B cell (primary cell): ENCODE measurements at regions not wholly inside any gene's neighbourhood (a gene's known extent, or its start where the extent isn't known, plus 50 kb on each side); places are given as distances from the start of the nearest gene placed in this dataset.

Experiments used
- ATAC-seq: fragments of 200-7000 bp; cut with Tn5 transposase; one replicate; pipeline ENCODE4 v1.10.0; 2021; ENCODE audit warnings: low read depth, mild to moderate bottlenecking, moderate number of reproducible peaks, moderate library complexity
- CTCF ChIA-PET: fragments of 350-600 bp; sonication (Branson Sonifier 250); formaldehyde crosslinking; loops from one replicate; lab custom pipeline; 2021; ENCODE audit warnings: antibody characterized with exemption, inconsistent platforms; lab: Charles Lee
- POLR2A ChIA-PET: fragments of 350-600 bp; sonication (Branson Sonifier 250); formaldehyde crosslinking; loops from one replicate; lab custom pipeline; 2021; ENCODE audit warnings: antibody characterized with exemption; lab: Charles Lee
- DNase-seq: peaks from one replicate; pipeline ENCODE4 v3.0.0; 2013
- H2AFZ ChIP-seq: 2 replicates; pipeline ENCODE4 v1.6.1; 2012; ENCODE audit warnings: mild to moderate bottlenecking, low read depth, low read length; ENCODE audit not compliant: insufficient read depth, poor library complexity, severe bottlenecking
- H3K27ac ChIP-seq, 2 donors: 1 replicate in 1 of 2; 2 replicates in 1 of 2; pipeline ENCODE4 v1.5.1; 2012 to 2013; ENCODE audit warnings: low read length in 2 of 2, mild to moderate bottlenecking in 2 of 2, moderate library complexity in 1 of 2
- H3K27me3 ChIP-seq, 4 experiments: fragments of 200-600 bp in 1 of 4; sonication (generic) in 1 of 4; replicated peaks in 1 of 4; 1 replicate in 2 of 4; 2 replicates in 2 of 4; pipeline versions ENCODE4 v1.6.1 to v1.7.0; 2013 to 2016; ENCODE audit warnings: low read length in 3 of 4, mild to moderate bottlenecking in 2 of 4, mixed read lengths in 1 of 4, moderate library complexity in 1 of 4; ENCODE audit not compliant: insufficient read depth in 4 of 4, control insufficient read depth in 3 of 4; ENCODE audit errors: control extremely low read depth in 1 of 4
- H3K36me3 ChIP-seq, 2 experiments: replicated peaks in 1 of 2; 1 replicate in 1 of 2; 2 replicates in 1 of 2; pipeline versions ENCODE4 v1.6.1 to v1.7.1; 2013; ENCODE audit warnings: low read length in 1 of 2; ENCODE audit not compliant: insufficient read depth in 2 of 2, control insufficient read depth in 1 of 2; ENCODE audit errors: control extremely low read depth in 1 of 2, extremely low read depth in 1 of 2
- H3K4me1 ChIP-seq, 2 donors: fragments of 200-600 bp in 1 of 2; sonication (generic) in 1 of 2; 1 replicate in 1 of 2; 2 replicates in 1 of 2; pipeline versions ENCODE4 v1.5.1 to v1.6.1; 2013 to 2017; ENCODE audit warnings: low read length in 2 of 2; ENCODE audit not compliant: control insufficient read depth in 2 of 2, insufficient read depth in 2 of 2
- H3K4me2 ChIP-seq: replicated peaks from 2 replicates; pipeline ENCODE3; 2012; ENCODE audit warnings: mild to moderate bottlenecking, low read depth, low read length; ENCODE audit not compliant: poor library complexity, severe bottlenecking
- H3K4me3 ChIP-seq, 5 experiments: fragments of 200-600 bp in 1 of 5; sonication (generic) in 1 of 5; 1 replicate in 3 of 5; 2 replicates in 2 of 5; pipeline versions ENCODE4 v1.5.1 to v1.7.0; 2011 to 2016; ENCODE audit warnings: low read length in 4 of 5, mild to moderate bottlenecking in 4 of 5, low read depth in 2 of 5, control low read depth in 1 of 5, moderate library complexity in 1 of 5; ENCODE audit not compliant: insufficient read depth in 1 of 5; ENCODE audit errors: control extremely low read depth in 1 of 5, extremely low read depth in 1 of 5
- H3K79me2 ChIP-seq: fragments of 200-600 bp; sonication (generic); one replicate; pipeline ENCODE4 v1.6.0; 2016; ENCODE audit warnings: low read length; ENCODE audit not compliant: control insufficient read depth, insufficient read depth
- H3K9ac ChIP-seq: fragments of 200-600 bp; sonication (generic); 2 replicates; pipeline ENCODE4 v1.6.1; 2017; ENCODE audit warnings: mild to moderate bottlenecking, low read length, moderate library complexity
- H3K9me3 ChIP-seq, 3 donors: one replicate each; pipeline versions ENCODE4 v1.6.1 to v1.7.1; 2013; ENCODE audit warnings: low read length in 2 of 3; ENCODE audit not compliant: control insufficient read depth in 2 of 3, insufficient read depth in 1 of 3; ENCODE audit errors: control extremely low read depth in 1 of 3
- H4K20me1 ChIP-seq: 2 replicates; pipeline ENCODE4 v1.6.0; 2012; ENCODE audit warnings: mild to moderate bottlenecking, low read length; ENCODE audit not compliant: insufficient read depth, control insufficient read depth, poor library complexity, severe bottlenecking
- H3K27ac Mint-ChIP-seq: one replicate; pipeline ENCODE4 v1.8.0; 2021; ENCODE audit warnings: mixed read lengths
- H3K27me3 Mint-ChIP-seq: one replicate; pipeline ENCODE4 v1.8.0; 2021; ENCODE audit warnings: mixed read lengths
- H3K4me1 Mint-ChIP-seq: one replicate; pipeline ENCODE4 v1.8.0; 2021; ENCODE audit warnings: mixed read lengths
- H3K4me3 Mint-ChIP-seq: one replicate; pipeline ENCODE4 v1.8.0; 2021; ENCODE audit warnings: mixed read lengths
- H3K9me3 Mint-ChIP-seq: one replicate; pipeline ENCODE4 v1.8.0; 2022; ENCODE audit warnings: mixed read lengths; ENCODE audit not compliant: insufficient read depth
- CTCF ChIP-seq: fragments of 200-600 bp; IDR thresholded peaks from one replicate; pipeline ENCODE4 v1.8.0; 2022; ENCODE audit warnings: antibody characterized with exemption, mild to moderate bottlenecking
- EZH2 ChIP-seq: IDR thresholded peaks from 2 replicates; pipeline ENCODE4 v1.6.1; 2012; ENCODE audit warnings: borderline replicate concordance, low read depth, mild to moderate bottlenecking, moderate library complexity, low read length; ENCODE audit not compliant: insufficient read depth, poor library complexity, severe bottlenecking
- WGBS: methylation state at CpG from one replicate; pipeline ENCODE4 v1.1.5; 2013; ENCODE audit warnings: missing lambda C conversion rate; ENCODE audit not compliant: insufficient coverage; 5-methylcytosine and 5-hydroxymethylcytosine counted together
- intact Hi-C: fragments of 100-400 bp; cut with micrococcal nuclease; formaldehyde crosslinking; loops from one replicate; pipeline ENCODE4 v1.10.0; 2022

DNA sequence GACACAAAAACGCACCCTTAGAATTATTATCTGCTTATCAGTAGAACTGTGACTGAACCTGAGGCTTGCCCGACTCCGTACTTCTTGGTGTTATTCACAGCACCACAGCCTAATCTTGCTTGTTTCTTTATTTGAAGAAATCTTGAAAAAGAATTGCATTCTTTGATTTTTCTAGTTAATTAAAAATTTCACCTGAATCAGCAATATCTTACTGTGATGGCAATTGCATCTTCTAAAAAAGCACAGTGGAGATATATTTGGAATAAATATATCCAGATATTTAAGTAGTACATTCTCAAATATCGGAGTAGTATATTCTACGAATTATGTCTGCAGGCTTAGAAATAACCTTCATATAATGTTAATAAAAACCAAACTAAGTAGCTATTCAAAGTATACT lies 90.1 kb upstream of the LYSMD4 start:
- no peak overlapping the region for H3K4me3 Mint-ChIP-seq
- Histone ChIP-seq H3K79me2 (no peaks in the 10 kb centered on the region), H3K36me3 (no peaks in the 10 kb centered on the region), H2AFZ (no peak overlapping the region), H3K27ac (no peak overlapping the region), H4K20me1 (no peaks in the 10 kb centered on the region), H3K4me2 (no peak overlapping the region), H3K9me3 (no peaks in the 10 kb centered on the region), H3K9ac (no peak overlapping the region), H3K4me3 (no peak overlapping the region), H3K4me1 (no peaks in the 10 kb centered on the region), H3K27me3 (no peaks in the 10 kb centered on the region)
- no peak overlapping the region for H3K27ac Mint-ChIP-seq
- no peaks in the 10 kb centered on the region for H3K4me1 Mint-ChIP-seq
- intact Hi-C loops, result no loop called here
- ATAC-seq, result no peak
- no CpG with 5 or more reads among the region's 5 CpGs for WGBS
- CTCF ChIA-PET, result no interaction called here
- H3K9me3 Mint-ChIP-seq, result no peaks in the 10 kb centered on the region
- TF ChIP-seq EZH2 (no peak), CTCF (no peak)
- POLR2A ChIA-PET, result no interaction called here
- H3K27me3 Mint-ChIP-seq, result no peaks in the 10 kb centered on the region
- no peak for DNase-seq

GRCh38 chr15:99819981-99820718 lies 86.9 kb upstream of the LYSMD4 start:
- H3K9me3 ChIP-seq, result no peaks in the 10 kb centered on the region
- intact Hi-C loops, result no loop called here

More at GRCh38 chr15:99819981-99820718, 86.9 kb upstream of the LYSMD4 start:
- 100% methylated on average over 1 of the region's 2 CpGs for WGBS
- Mint-ChIP-seq H3K4me1 (no peaks in the 10 kb centered on the region), H3K9me3 (no peaks in the 10 kb centered on the region), H3K27ac (no peak overlapping the region), H3K27me3 (no peaks in the 10 kb centered on the region), H3K4me3 (no peak overlapping the region)
- no peaks in the 10 kb centered on the region for H3K27me3 ChIP-seq
- ChIA-PET POLR2A (no interaction called here), CTCF (no interaction called here)
- no peak overlapping the region for H2AFZ ChIP-seq
- no peak overlapping the region for H3K4me2 ChIP-seq
- ATAC-seq (no peak), DNase-seq (no peak)
- peaks cover 0 to 4% of the 10 kb centered on the region in 2 experiments for H3K36me3 ChIP-seq
- H3K79me2 ChIP-seq, result no peaks in the 10 kb centered on the region
- no peak overlapping the region for H3K4me3 ChIP-seq
- H3K9ac ChIP-seq, result no peak overlapping the region
- H4K20me1 ChIP-seq, result no peaks in the 10 kb centered on the region
- TF ChIP-seq CTCF (no peak), EZH2 (no peak)
- H3K4me1 ChIP-seq, result no peaks in the 10 kb centered on the region
- H3K27ac ChIP-seq, result no peak overlapping the region
